ACC112 (cell line): ENCODE measurements at regions not wholly inside any gene's neighbourhood (a gene's known extent, or its start where the extent isn't known, plus 50 kb on each side); places are given as distances from the start of the nearest gene placed in this dataset.

ENCODE experiments used
- H2AFZ ChIP-seq: fragments of 200-600 bp; sonication (generic); one replicate; pipeline ENCODE4 v1.6.0; 2017; ENCODE audit warnings: antibody characterized with exemption, low read length; ENCODE audit not compliant: unreplicated experiment
- H3K27ac ChIP-seq: fragments of 200-600 bp; sonication (generic); 2 replicates; pipeline ENCODE4 v1.5.1; 2014; ENCODE audit warnings: low read depth, mild to moderate bottlenecking, antibody characterized with exemption, low read length, moderate library complexity
- H3K27me3 ChIP-seq: fragments of 200-600 bp; sonication (generic); 2 replicates; pipeline ENCODE4 v1.6.1; 2014; ENCODE audit warnings: mild to moderate bottlenecking, antibody characterized with exemption, low read length, moderate library complexity, mixed read lengths; ENCODE audit not compliant: insufficient read depth
- H3K36me3 ChIP-seq: fragments of 200-600 bp; sonication (generic); 2 replicates; pipeline ENCODE4 v1.6.1; 2016; ENCODE audit warnings: mild to moderate bottlenecking, antibody characterized with exemption, low read length, moderate library complexity, mixed read lengths; ENCODE audit not compliant: insufficient read depth
- H3K4me1 ChIP-seq: fragments of 200-600 bp; sonication (generic); one replicate; pipeline ENCODE4 v1.6.1; 2016; ENCODE audit warnings: low read length, mixed read lengths; ENCODE audit not compliant: insufficient read depth, unreplicated experiment, control insufficient read depth
- H3K4me3 ChIP-seq: fragments of 200-600 bp; sonication (generic); 2 replicates; pipeline ENCODE4 v1.5.1; 2014; ENCODE audit warnings: mild to moderate bottlenecking, low read depth, low read length
- H3K79me2 ChIP-seq: fragments of 200-600 bp; sonication (generic); one replicate; pipeline ENCODE4 v1.6.0; 2016; ENCODE audit warnings: low read length; ENCODE audit not compliant: control insufficient read depth, unreplicated experiment, insufficient read depth

- Histone ChIP-seq H3K4me3 (no peak overlapping the region), H2AFZ (no peak overlapping the region)
Observed at GRCh38 chr11:95456714-95457491, 225.9 kb upstream of the SESN3 start.

DNA sequence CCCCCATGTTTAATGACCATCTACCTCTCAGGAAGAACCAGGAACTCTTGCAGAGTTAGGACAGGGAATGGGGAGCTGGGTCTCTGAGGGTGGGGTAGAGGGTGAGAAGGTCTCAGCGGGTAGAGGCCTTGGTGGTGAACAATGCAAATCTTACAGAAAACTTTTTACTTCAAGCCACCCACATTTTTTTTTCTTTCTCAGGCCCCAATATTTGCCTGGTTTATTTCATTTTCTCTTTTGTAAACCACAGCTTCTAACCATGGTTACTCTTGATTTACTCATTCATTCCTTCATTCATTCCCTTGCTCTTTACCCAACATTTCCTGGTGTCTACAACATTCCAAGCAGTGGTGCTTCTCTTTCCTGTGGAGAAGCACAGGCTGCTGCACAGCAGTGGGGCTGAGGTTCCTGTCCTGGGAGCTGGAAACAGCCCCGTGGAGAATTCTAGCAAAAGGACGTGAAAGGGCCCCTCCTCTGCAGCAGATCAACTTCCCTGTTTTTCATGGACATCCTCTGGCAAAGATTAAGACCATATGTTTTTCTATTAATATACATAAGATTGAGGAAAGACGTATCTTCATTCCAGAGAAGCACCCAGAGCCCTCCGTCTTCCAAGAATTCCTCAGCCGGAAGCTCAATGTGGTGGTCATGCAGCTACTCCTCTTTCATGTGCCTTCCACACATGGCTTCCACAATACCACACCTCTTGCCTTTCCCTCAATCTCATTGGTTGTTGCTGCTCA is 224.4 kb upstream of the SESN3 start:
- peaks cover 3% of the 10 kb centered on the region for H3K4me1 ChIP-seq
- H3K27me3 ChIP-seq = no peaks in the 10 kb centered on the region
- no peak overlapping the region for H3K27ac ChIP-seq
- no peaks in the 10 kb centered on the region for H3K36me3 ChIP-seq
- no peak overlapping the region for H2AFZ ChIP-seq
- no peaks in the 10 kb centered on the region for H3K79me2 ChIP-seq
- no peak overlapping the region for H3K4me3 ChIP-seq

More at GRCh38 chr11:95456714-95457491, 225.9 kb upstream of the SESN3 start:
- no peaks in the 10 kb centered on the region for H3K79me2 ChIP-seq
- no peaks in the 10 kb centered on the region for H3K27me3 ChIP-seq
- no peak overlapping the region for H3K27ac ChIP-seq
- no peaks in the 10 kb centered on the region for H3K36me3 ChIP-seq
- H3K4me1 ChIP-seq = peaks cover 3% of the 10 kb centered on the region

DNA sequence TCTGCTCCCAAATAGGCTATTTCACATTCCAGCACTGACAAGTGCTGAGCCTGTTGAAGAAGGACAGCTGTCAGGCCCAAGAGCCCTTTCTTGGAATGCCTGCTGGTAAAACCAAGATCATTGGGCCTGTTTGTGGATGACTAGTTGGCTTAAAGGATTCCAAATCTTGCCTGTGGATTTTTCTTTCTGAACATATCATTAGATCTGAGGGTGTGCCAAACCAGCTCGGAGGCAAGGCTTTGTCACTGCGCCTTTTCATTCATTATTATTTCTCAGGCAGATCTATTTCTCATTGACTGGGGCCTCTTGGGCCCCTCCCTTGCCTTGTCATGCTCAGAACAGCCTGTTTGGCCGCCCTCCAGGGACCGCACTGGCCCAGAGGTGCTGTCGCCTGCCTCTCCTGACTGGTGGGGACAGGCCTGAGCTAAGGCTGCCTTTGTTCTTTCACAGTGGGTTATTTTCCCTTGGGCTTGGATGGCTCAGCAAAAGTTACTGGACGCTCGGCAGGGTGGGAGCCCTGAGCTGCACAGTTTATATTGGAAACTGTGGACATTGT is 222.7 kb upstream of the SESN3 start:
- H3K4me1 ChIP-seq = peaks cover 3% of the 10 kb centered on the region
- H3K36me3 ChIP-seq = no peaks in the 10 kb centered on the region
- H3K4me3 ChIP-seq = no peak overlapping the region
- H3K27ac ChIP-seq = no peak overlapping the region
- no peak overlapping the region for H2AFZ ChIP-seq
- no peaks in the 10 kb centered on the region for H3K27me3 ChIP-seq
- no peaks in the 10 kb centered on the region for H3K79me2 ChIP-seq

GRCh38 chr11:95451682-95452081 is 220.7 kb upstream of the SESN3 start:
- H3K79me2 ChIP-seq = no peaks in the 10 kb centered on the region
- H3K36me3 ChIP-seq = no peaks in the 10 kb centered on the region
- H2AFZ ChIP-seq = no peak overlapping the region
- H3K27me3 ChIP-seq = no peaks in the 10 kb centered on the region
- peaks cover 3% of the 10 kb centered on the region for H3K4me1 ChIP-seq
- H3K4me3 ChIP-seq = no peak overlapping the region
- no peak overlapping the region; the same call in 1 of the 2 replicates for H3K27ac ChIP-seq

GRCh38 chr11:95451261-95451660 is 220.3 kb upstream of the SESN3 start:
- no peak overlapping the region for H3K4me3 ChIP-seq
- H3K27me3 ChIP-seq = no peaks in the 10 kb centered on the region
- H3K79me2 ChIP-seq = no peaks in the 10 kb centered on the region
- no peak overlapping the region for H2AFZ ChIP-seq
- peaks cover 3% of the 10 kb centered on the region for H3K4me1 ChIP-seq
- H3K27ac ChIP-seq = peak overlapping the region; percentile 63
- H3K36me3 ChIP-seq = no peaks in the 10 kb centered on the region

- H3K4me3 ChIP-seq = no peak overlapping the region
- peaks cover 3% of the 10 kb centered on the region for H3K4me1 ChIP-seq
- no peak overlapping the region for H2AFZ ChIP-seq
- H3K36me3 ChIP-seq = no peaks in the 10 kb centered on the region
- peak overlapping the region; percentile 63 for H3K27ac ChIP-seq
- H3K27me3 ChIP-seq = no peaks in the 10 kb centered on the region
- H3K79me2 ChIP-seq = no peaks in the 10 kb centered on the region
Observed at GRCh38 chr11:95450547-95451123, 219.6 kb upstream of the SESN3 start.

DNA sequence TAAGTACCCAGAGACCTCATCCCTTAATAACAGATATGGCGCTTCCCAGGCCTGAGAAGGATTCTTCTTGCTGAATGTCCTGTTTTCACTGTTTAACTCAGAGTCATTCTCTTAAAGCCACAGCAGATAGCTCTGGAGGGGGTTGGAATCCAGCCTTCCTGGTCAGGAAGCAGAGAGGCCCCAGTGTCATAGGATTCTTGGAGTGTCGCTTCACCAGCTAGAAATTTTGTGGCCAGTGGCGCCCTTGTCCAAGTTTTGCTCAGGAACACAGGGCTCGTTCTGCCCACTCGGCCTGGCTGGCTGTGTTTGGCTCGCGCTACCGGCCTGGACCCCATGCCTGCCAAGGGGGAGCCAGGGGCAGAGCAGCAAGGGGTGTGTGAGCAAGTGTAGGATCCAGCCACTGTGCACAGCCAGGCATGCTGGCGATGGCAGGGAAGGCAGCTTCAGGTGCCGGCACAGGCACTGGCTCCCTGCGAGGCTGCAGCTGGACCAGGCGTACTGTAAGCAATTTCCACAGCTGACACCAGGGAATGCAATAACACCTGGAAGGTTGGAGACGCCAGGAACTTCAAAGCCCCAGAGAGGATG is 214.8 kb upstream of the SESN3 start:
- Histone ChIP-seq H3K27ac (no peak overlapping the region), H3K27me3 (peaks cover 3% of the 10 kb centered on the region), H3K79me2 (no peaks in the 10 kb centered on the region), H3K4me3 (no peak overlapping the region), H2AFZ (no peak overlapping the region), H3K4me1 (no peaks in the 10 kb centered on the region), H3K36me3 (no peaks in the 10 kb centered on the region)

- Histone ChIP-seq H2AFZ (no peak overlapping the region), H3K79me2 (no peaks in the 10 kb centered on the region), H3K27me3 (peaks cover 3% of the 10 kb centered on the region), H3K4me1 (no peaks in the 10 kb centered on the region), H3K4me3 (no peak overlapping the region), H3K27ac (no peak overlapping the region), H3K36me3 (no peaks in the 10 kb centered on the region)
Observed at GRCh38 chr11:95444309-95445241, 213.6 kb upstream of the SESN3 start.

DNA sequence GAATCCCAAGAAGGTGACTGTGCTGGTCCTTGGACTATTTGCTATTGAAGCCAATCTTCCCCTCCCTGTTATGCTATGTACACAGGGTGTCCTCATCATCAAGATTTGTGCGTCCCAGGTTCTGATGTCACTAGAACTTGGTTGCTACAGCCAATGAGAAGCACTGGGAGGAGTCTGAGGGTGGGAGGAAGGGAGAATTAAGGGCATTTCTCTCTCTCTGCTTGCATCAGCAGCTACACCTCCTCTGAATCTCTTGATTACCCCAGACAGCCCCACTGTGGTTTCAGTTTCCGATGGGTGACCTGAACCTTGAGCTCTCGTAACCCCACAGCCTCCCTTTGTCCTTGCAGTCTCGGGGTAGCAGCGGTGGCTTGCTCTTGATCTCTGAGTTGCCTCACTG is 212.4 kb upstream of the SESN3 start:
- peaks cover 3% of the 10 kb centered on the region for H3K27me3 ChIP-seq
- no peaks in the 10 kb centered on the region for H3K36me3 ChIP-seq
- no peaks in the 10 kb centered on the region for H3K79me2 ChIP-seq
- no peaks in the 10 kb centered on the region for H3K4me1 ChIP-seq
- no peak overlapping the region for H3K27ac ChIP-seq
- H2AFZ ChIP-seq = no peak overlapping the region
- no peak overlapping the region for H3K4me3 ChIP-seq
